T follicular helper cell (primary cell): ENCODE measurements at regions not wholly inside any gene's neighbourhood (a gene's known extent, or its start where the extent isn't known, plus 50 kb on each side); places are given as distances from the start of the nearest gene placed in this dataset.

Experiments
- DNase-seq: peaks from one replicate; pipeline ENCODE4 v3.0.0-alpha.2; 2020; ENCODE audit warnings: low read depth

GRCh38 chr18:59963229-59963628 lies 63.4 kb downstream of the PMAIP1 start:
- no peak for DNase-seq

GRCh38 chr18:59961070-59961469 lies 61.3 kb downstream of the PMAIP1 start:
- no peak for DNase-seq

- DNase-seq = no peak
Observed at GRCh38 chr18:59960272-59960671, 60.5 kb downstream of the PMAIP1 start.

DNA sequence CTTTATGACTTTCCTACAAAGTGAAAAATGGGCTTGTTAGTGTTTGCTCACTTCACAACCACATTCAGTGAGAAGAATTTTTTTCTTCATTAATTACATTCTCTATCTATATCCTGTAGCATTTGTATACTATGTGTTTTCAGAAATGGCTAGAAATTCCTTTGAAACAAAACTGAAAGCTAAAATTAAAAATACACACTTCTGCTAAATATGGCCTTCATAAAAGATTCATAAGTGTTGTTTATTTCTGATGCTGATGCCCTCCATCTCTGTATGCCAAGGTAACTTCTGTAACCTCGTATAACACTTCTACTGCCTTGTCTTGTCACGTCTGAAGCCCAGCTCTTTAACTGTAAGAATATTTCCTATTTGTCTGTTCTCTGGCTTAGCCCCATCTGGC lies 59.8 kb downstream of the PMAIP1 start:
- DNase-seq = no peak

DNA sequence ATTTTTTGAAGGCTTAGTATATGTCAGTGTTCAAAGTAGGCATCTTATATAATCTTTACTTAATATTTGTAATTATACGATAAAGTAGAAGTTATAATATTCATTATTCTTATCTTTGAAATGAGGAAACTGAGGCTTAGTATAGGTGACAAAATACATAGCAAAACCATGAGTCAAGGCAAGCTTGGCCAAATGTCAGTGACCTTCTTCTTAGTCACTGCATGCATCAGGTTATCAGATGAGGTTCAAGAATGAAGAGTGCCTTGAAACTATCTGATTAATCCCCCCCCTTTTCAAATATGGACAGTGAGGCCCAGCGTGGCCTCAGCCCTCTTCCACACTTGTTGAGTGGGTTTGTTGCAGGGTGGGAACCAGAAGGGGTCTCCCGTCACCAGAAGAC lies 59.3 kb downstream of the PMAIP1 start:
- DNase-seq = no peak

DNA sequence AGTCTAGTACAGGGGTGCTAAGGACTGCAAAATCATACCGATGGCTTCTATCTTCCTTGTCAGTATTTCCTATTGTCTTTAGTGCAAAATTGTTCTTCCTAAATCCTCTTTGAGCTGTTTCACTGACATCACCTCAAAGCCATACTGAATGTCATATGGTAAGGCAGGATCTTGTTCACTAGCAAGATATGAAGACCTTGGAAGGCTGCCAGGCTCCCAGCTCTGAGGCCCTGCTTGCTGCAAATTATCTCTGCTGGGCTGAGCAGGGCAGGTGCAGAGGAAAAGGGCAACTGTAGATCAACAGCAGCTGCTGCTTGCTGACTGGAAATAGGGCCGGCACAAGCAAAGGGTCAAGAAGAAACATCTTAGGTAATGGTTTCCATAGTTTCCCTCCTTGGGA lies 58.2 kb downstream of the PMAIP1 start:
- DNase-seq = no peak

- no peak for DNase-seq
Observed at GRCh38 chr18:59954755-59955156, 55.0 kb downstream of the PMAIP1 start.

DNA sequence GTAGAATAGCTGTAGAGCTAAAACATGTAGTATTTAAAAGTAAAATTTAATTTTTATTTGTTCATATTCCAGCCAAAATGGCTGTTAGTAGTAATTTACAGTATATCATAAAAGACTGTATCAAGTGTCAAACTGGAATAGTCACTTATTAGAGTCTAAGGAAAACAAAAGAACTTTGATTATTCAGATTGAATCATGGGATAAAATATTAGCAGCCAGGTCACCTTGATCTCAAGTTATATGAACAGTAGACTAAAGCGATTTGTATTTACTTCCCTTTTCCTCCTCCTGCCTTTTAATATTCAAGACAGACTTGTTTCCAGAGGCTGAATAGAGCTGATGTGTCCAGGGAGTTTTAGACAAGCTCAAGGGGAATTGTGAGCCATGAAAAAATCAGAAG lies 54.4 kb downstream of the PMAIP1 start:
- DNase-seq = no peak
